H9 (cell line): ENCODE measurements at regions not wholly inside any gene's neighbourhood (a gene's known extent, or its start where the extent isn't known, plus 50 kb on each side); places are given as distances from the start of the nearest gene placed in this dataset.
"Not testable (repeated sequence)": the region's sequence is repeated elsewhere in the genome, so short reads cannot be mapped to it uniquely, and the experiment has no call there.

Experiments used
- DNase-seq: peaks from one replicate; pipeline ENCODE4 v3.0.0-alpha.2; 2017
- H2AFZ ChIP-seq: one replicate; pipeline ENCODE4 v1.6.1; 2013; ENCODE audit warnings: mild to moderate bottlenecking, low read length, control low read depth, moderate library complexity
- H2AK5ac ChIP-seq: 2 replicates; pipeline ENCODE4 v1.6.1; 2013; ENCODE audit warnings: low read length, control low read depth, mixed read lengths; ENCODE audit not compliant: insufficient read length
- H2BK120ac ChIP-seq: one replicate; pipeline ENCODE4 v1.6.1; 2013; ENCODE audit warnings: low read depth, mild to moderate bottlenecking, low read length, control low read depth, inconsistent platforms; ENCODE audit not compliant: poor library complexity, severe bottlenecking
- H2BK12ac ChIP-seq: 2 replicates; pipeline ENCODE4 v1.6.1; 2013; ENCODE audit warnings: low read length, control low read depth, mixed read lengths, low read depth; ENCODE audit not compliant: insufficient read length
- H2BK15ac ChIP-seq: 2 replicates; pipeline ENCODE4 v1.6.1; 2013; ENCODE audit warnings: low read depth, low read length, control low read depth
- H2BK20ac ChIP-seq: one replicate; pipeline ENCODE4 v1.6.1; 2013; ENCODE audit warnings: low read depth, mild to moderate bottlenecking, low read length, control low read depth, inconsistent platforms; ENCODE audit not compliant: poor library complexity, severe bottlenecking
- H2BK5ac ChIP-seq: 2 replicates; pipeline ENCODE4 v1.6.1; 2013; ENCODE audit warnings: low read length, control low read depth, mixed read lengths; ENCODE audit not compliant: insufficient read length
- H3K14ac ChIP-seq: 2 replicates; pipeline ENCODE4 v1.6.1; 2013; ENCODE audit warnings: low read length, control low read depth; ENCODE audit not compliant: insufficient read depth
- H3K18ac ChIP-seq: 2 replicates; pipeline ENCODE4 v1.6.1; 2013; ENCODE audit warnings: low read depth, mild to moderate bottlenecking, mixed read lengths, low read length, control low read depth; ENCODE audit not compliant: insufficient read length
- H3K23ac ChIP-seq: 2 replicates; pipeline ENCODE4 v1.6.1; 2013; ENCODE audit warnings: low read length, control low read depth, mixed read lengths, low read depth; ENCODE audit not compliant: insufficient read length
- H3K23me2 ChIP-seq: 2 replicates; pipeline ENCODE4 v1.6.1; 2013; ENCODE audit warnings: low read depth, mild to moderate bottlenecking, mixed read lengths, low read length, control low read depth; ENCODE audit not compliant: insufficient read length, poor library complexity, severe bottlenecking
- H3K27ac ChIP-seq: 2 replicates; pipeline ENCODE4 v1.5.1; 2013; ENCODE audit warnings: low read length, control low read depth, mixed read lengths, low read depth; ENCODE audit not compliant: insufficient read length
- H3K27me3 ChIP-seq: 2 replicates; pipeline ENCODE4 v1.6.1; 2013; ENCODE audit warnings: low read length, control low read depth, inconsistent platforms; ENCODE audit not compliant: insufficient read depth
- H3K4ac ChIP-seq: 2 replicates; pipeline ENCODE4 v1.6.1; 2013; ENCODE audit warnings: low read depth, mild to moderate bottlenecking, control low read depth, inconsistent platforms, low read length, moderate library complexity
- H3K4me1 ChIP-seq: 2 replicates; pipeline ENCODE4 v1.6.1; 2013; ENCODE audit warnings: low read length, control low read depth, inconsistent platforms; ENCODE audit not compliant: insufficient read depth
- H3K4me2 ChIP-seq: 2 replicates; pipeline ENCODE4 v1.6.1; 2013; ENCODE audit warnings: low read length, control low read depth, mixed read lengths; ENCODE audit not compliant: insufficient read length, insufficient read depth
- H3K56ac ChIP-seq: 2 replicates; pipeline ENCODE4 v1.6.1; 2013; ENCODE audit warnings: low read depth, mild to moderate bottlenecking, mixed read lengths, low read length, control low read depth; ENCODE audit not compliant: insufficient read length
- H3K79me1 ChIP-seq: 2 replicates; pipeline ENCODE4 v1.6.1; 2013; ENCODE audit warnings: low read depth, mild to moderate bottlenecking, moderate library complexity, low read length, control low read depth, inconsistent platforms; ENCODE audit not compliant: insufficient read depth, poor library complexity, severe bottlenecking
- H3K79me2 ChIP-seq: 2 replicates; pipeline ENCODE4 v1.6.1; 2013; ENCODE audit warnings: low read length, control low read depth, inconsistent platforms; ENCODE audit not compliant: insufficient read depth
- H3K9ac ChIP-seq: 2 replicates; pipeline ENCODE4 v1.6.1; 2013; ENCODE audit warnings: low read length, control low read depth, mixed read lengths; ENCODE audit not compliant: insufficient read length; ENCODE audit errors: extremely low read depth
- H3K9me3 ChIP-seq: one replicate; pipeline ENCODE4 v1.6.1; 2013; ENCODE audit warnings: low read depth, low read length, inconsistent platforms; ENCODE audit not compliant: control insufficient read depth
- H3T11ph ChIP-seq: one replicate; pipeline ENCODE4 v1.6.1; 2013; ENCODE audit warnings: mild to moderate bottlenecking, low read length, control low read depth, inconsistent platforms
- H4K20me1 ChIP-seq: one replicate; pipeline ENCODE4 v1.6.1; 2013; ENCODE audit not compliant: control insufficient read depth, insufficient read length, insufficient read depth
- H4K5ac ChIP-seq: 2 replicates; pipeline ENCODE4 v1.6.1; 2013; ENCODE audit warnings: low read depth, mild to moderate bottlenecking, mixed read lengths, low read length, control low read depth; ENCODE audit not compliant: insufficient read length
- H4K8ac ChIP-seq: replicated peaks from 2 replicates; pipeline ENCODE4 v1.6.1; 2013; ENCODE audit warnings: low read length, control low read depth, mixed read lengths, low read depth; ENCODE audit not compliant: insufficient read length
- H4K91ac ChIP-seq: 2 replicates; pipeline ENCODE4 v1.6.1; 2013; ENCODE audit warnings: low read depth, mild to moderate bottlenecking, moderate library complexity, mixed read lengths, low read length, control low read depth; ENCODE audit not compliant: insufficient read length
- H3K27ac Mint-ChIP-seq, 3 experiments: 2 replicates in 2 of 3; 3 replicates in 1 of 3; pipeline ENCODE4 v1.8.0; 2020 to 2021; ENCODE audit warnings: mixed read lengths in 3 of 3, mild to moderate bottlenecking in 1 of 3, moderate library complexity in 1 of 3
- H3K27me3 Mint-ChIP-seq: 2 replicates; pipeline ENCODE4 v1.8.0; 2021; ENCODE audit warnings: low read depth, mild to moderate bottlenecking, moderate library complexity, mixed read lengths
- H3K36me3 Mint-ChIP-seq, 3 experiments: 2 replicates in 2 of 3; 3 replicates in 1 of 3; pipeline ENCODE4 v1.8.0; 2020 to 2021; ENCODE audit warnings: low read depth in 3 of 3, mixed read lengths in 3 of 3; ENCODE audit not compliant: insufficient read depth in 1 of 3
- H3K4me1 Mint-ChIP-seq, 2 experiments: 2 replicates each; pipeline ENCODE4 v1.8.0; 2020; ENCODE audit warnings: mixed read lengths in 2 of 2
- H3K4me3 Mint-ChIP-seq, 2 experiments: 2 replicates in 1 of 2; 3 replicates in 1 of 2; pipeline ENCODE4 v1.8.0; 2020 to 2021; ENCODE audit warnings: mild to moderate bottlenecking in 2 of 2, mixed read lengths in 2 of 2, moderate library complexity in 1 of 2
- H3K9me3 Mint-ChIP-seq, 2 experiments: 2 replicates in 1 of 2; 3 replicates in 1 of 2; pipeline ENCODE4 v1.8.0; 2020; ENCODE audit warnings: mild to moderate bottlenecking in 2 of 2, mixed read lengths in 2 of 2, moderate library complexity in 1 of 2
- WGBS: extraction: QIAGEN DNeasy Blood & Tissue Kit; methylation state at CpG from one replicate; pipeline ENCODE4 v1.1.7; 2013; ENCODE audit warnings: missing lambda C conversion rate, low lambda C conversion rate, mixed read lengths; ENCODE audit not compliant: insufficient read length; ENCODE audit errors: extremely low coverage; 5-methylcytosine and 5-hydroxymethylcytosine counted together
- TF ChIP-seq, protein P1 (sequence below): fragments of 200-600 bp; sonication (generic); conservative IDR thresholded peaks from 3 replicates; pipeline ENCODE4 v1.8.0; 2021; ENCODE audit warnings: antibody characterized with exemption, mild to moderate bottlenecking

DNA sequence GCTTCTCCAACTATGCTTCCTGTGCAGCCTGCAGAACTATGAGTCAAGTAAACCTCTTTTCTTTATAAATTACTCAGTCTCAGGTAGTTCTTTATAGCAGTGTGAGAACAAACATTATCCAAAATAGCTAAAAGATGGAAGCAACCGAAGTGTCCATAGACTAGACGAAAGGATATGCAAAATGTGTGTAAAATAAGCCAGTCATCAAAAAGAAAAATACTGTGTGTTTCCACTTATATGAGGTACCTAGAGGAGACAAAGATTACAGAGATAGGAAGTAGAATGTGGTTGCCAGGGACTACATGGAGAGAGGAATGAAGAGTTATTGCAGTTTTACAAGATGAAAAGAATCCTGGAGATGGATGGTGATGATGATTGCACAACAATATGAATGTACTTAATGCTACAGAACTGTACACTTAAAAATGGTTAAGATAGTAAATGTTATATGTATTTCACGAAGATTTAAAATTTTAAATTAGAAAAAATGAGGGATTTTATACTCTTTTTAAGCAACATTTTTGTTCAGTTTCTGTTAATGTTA lies 99.3 kb upstream of the FN1 start:
- Histone ChIP-seq H2AK5ac (no peak overlapping the region), H3K14ac (no peak overlapping the region), H3K4me1 (peaks cover 6% of the 10 kb centered on the region; the same call in 1 of the 2 replicates), H2BK12ac (no peak overlapping the region), H3K9me3 (no peaks in the 10 kb centered on the region), H3K27ac (no peak overlapping the region), H3K27me3 (no peaks in the 10 kb centered on the region), H4K20me1 (no peaks in the 10 kb centered on the region), H3K4ac (no peak overlapping the region), H2BK120ac (no peak overlapping the region), H3K9ac (no peak overlapping the region), H3K79me1 (no peaks in the 10 kb centered on the region), H2AFZ (no peak overlapping the region), H2BK20ac (no peak overlapping the region), H3K23me2 (no peaks in the 10 kb centered on the region), H4K5ac (no peak overlapping the region), H3K23ac (no peak overlapping the region), H3T11ph (no peak overlapping the region), H3K56ac (no peak overlapping the region), H2BK15ac (no peak overlapping the region), H3K18ac (no peak overlapping the region), H4K8ac (no peak overlapping the region), H2BK5ac (no peak overlapping the region), H4K91ac (no peak overlapping the region), H3K79me2 (no peaks in the 10 kb centered on the region), H3K4me2 (no peak overlapping the region)
- H3K4me1 Mint-ChIP-seq = peaks cover 5% of the 10 kb centered on the region in 2 experiments
- peaks cover 8 to 15% (median 13%) of the 10 kb centered on the region in 3 experiments for H3K36me3 Mint-ChIP-seq
- H3K9me3 Mint-ChIP-seq = peaks cover 16 to 22% of the 10 kb centered on the region in 2 experiments
- H3K27me3 Mint-ChIP-seq = no peaks in the 10 kb centered on the region
- DNase-seq = no peak
- no peak overlapping the region for H3K4me3 Mint-ChIP-seq
- TF ChIP-seq, protein P1, sequence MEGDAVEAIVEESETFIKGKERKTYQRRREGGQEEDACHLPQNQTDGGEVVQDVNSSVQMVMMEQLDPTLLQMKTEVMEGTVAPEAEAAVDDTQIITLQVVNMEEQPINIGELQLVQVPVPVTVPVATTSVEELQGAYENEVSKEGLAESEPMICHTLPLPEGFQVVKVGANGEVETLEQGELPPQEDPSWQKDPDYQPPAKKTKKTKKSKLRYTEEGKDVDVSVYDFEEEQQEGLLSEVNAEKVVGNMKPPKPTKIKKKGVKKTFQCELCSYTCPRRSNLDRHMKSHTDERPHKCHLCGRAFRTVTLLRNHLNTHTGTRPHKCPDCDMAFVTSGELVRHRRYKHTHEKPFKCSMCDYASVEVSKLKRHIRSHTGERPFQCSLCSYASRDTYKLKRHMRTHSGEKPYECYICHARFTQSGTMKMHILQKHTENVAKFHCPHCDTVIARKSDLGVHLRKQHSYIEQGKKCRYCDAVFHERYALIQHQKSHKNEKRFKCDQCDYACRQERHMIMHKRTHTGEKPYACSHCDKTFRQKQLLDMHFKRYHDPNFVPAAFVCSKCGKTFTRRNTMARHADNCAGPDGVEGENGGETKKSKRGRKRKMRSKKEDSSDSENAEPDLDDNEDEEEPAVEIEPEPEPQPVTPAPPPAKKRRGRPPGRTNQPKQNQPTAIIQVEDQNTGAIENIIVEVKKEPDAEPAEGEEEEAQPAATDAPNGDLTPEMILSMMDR = no peak
- H3K27ac Mint-ChIP-seq = no peak overlapping the region
- 100% methylated on average over 1 of the region's 3 CpGs for WGBS

- not testable (repeated sequence) for H4K5ac ChIP-seq, H3K79me1 ChIP-seq, H3K4me3 Mint-ChIP-seq, H2AK5ac ChIP-seq, H3K4ac ChIP-seq, H3K9me3 ChIP-seq, H3K18ac ChIP-seq, H3K27me3 ChIP-seq, H2BK5ac ChIP-seq, H3K27me3 Mint-ChIP-seq, H3T11ph ChIP-seq, H3K23ac ChIP-seq, H4K8ac ChIP-seq, H3K9ac ChIP-seq, H2BK12ac ChIP-seq, DNase-seq, H2BK120ac ChIP-seq, H3K14ac ChIP-seq, H2BK15ac ChIP-seq, H2BK20ac ChIP-seq, H4K20me1 ChIP-seq, H3K27ac ChIP-seq, H3K27ac Mint-ChIP-seq, H3K79me2 ChIP-seq, H3K23me2 ChIP-seq, H3K56ac ChIP-seq, H3K4me1 Mint-ChIP-seq, H3K4me1 ChIP-seq, H2AFZ ChIP-seq, H3K4me2 ChIP-seq, H4K91ac ChIP-seq
- WGBS = no CpG with 5 or more reads among the region's 2 CpGs
- Mint-ChIP-seq H3K9me3 (peaks cover 16 to 22% of the 10 kb centered on the region in 2 experiments), H3K36me3 (peaks cover 5 to 15% (median 13%) of the 10 kb centered on the region in 3 experiments)
These were observed 97.8 kb upstream of the FN1 start for GRCh38 chr2:215533716-215534115.
